HepG2 (cell line): ENCODE measurements at regions not wholly inside any gene's neighbourhood (a gene's known extent, or its start where the extent isn't known, plus 50 kb on each side); places are given as distances from the start of the nearest gene placed in this dataset.

Source experiments
- EHMT2 ChIP-seq: fragments of 200-600 bp; sonication (generic); IDR thresholded peaks from 2 replicates; pipeline ENCODE4 v1.7.0; 2017; ENCODE audit warnings: antibody characterized with exemption, low read depth, low read length, borderline replicate concordance
- EZH2 ChIP-seq: conservative IDR thresholded peaks from 2 replicates; pipeline ENCODE4 v1.6.1; 2012; ENCODE audit warnings: mild to moderate bottlenecking, low read depth, low read length, moderate library complexity
- SATB2 ChIP-seq: sonication (generic); formaldehyde crosslinking; IDR thresholded peaks from 2 replicates; pipeline ENCODE4 v1.5.0; 2020; ENCODE audit warnings: missing genetic modification reagents

DNA sequence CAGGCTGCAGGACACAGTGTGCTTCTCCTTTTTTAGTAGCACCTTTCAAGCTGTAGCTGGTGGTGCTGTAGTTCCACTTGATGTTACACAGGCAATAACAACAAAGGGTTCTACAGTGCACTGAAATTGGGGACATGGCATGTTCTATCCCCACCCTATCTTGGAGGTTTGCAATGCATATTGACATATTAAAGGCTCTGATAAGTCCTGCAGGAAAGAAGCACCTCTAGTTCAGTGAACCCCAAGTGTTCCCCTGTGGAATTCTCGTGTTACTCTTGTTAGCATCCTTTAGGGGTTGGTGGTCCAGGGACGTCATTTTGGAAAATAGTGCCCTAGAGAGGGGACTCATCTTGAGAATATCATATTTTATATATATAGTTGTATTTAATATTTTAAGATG, 337.6 kb downstream of the DHX35 start:
- TF ChIP-seq EZH2 (no peak), EHMT2 (no peak), SATB2 (CRISPR knock-in tag) (no peak)
